Astrocyte of the cerebellum (primary cell): ENCODE measurements at regions not wholly inside any gene's neighbourhood (a gene's known extent, or its start where the extent isn't known, plus 50 kb on each side); places are given as distances from the start of the nearest gene placed in this dataset.

Experiments used
- DNase-seq: peaks from one replicate; pipeline ENCODE4 v3.0.0-alpha.2; 2011; ENCODE audit warnings: low read depth
- H3K4me3 ChIP-seq: 2 replicates; pipeline ENCODE4 v1.5.1; 2011; ENCODE audit warnings: mild to moderate bottlenecking, low read depth, low read length, moderate library complexity
- CTCF ChIP-seq: IDR thresholded peaks from 2 replicates; pipeline ENCODE4 v1.5.1; 2012; ENCODE audit warnings: low read length, low read depth, moderate library complexity, mild to moderate bottlenecking; ENCODE audit errors: missing control alignments
- in situ Hi-C: cut with HindIII; loops from 2 replicates; pipeline ENCODE4 v1.10.0; 2017; ENCODE audit warnings: low sequenced_read_pairs

DNA sequence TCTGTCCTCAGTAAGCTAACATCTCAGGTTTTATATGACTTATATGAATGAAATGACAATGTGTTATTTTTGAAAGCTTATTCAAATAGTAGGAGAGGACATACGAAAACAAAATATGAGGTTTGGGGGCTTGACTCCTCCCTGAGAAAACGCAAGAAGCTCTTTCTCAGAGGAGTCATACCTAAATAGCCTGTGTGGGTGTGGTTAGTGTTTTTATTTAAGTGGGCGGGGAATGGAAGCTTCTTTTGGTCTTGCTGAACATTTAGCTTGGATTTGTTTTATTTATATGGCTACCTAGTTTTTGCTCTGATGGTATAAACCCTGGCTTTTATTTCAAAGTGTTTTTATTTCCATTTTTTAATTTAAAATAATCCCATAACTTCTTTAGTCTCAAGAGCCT lies 72.1 kb upstream of the DSG1 start:
- no peak for DNase-seq
- in situ Hi-C loops, result no loop called here
- no peak overlapping the region for H3K4me3 ChIP-seq
- TF ChIP-seq CTCF, result no peak

GRCh38 chr18:31246460-31246859 lies 71.5 kb upstream of the DSG1 start:
- in situ Hi-C loops, result no loop called here
- H3K4me3 ChIP-seq, result no peak overlapping the region
- DNase-seq, result no peak

GRCh38 chr18:31247574-31248199 lies 70.3 kb upstream of the DSG1 start:
- in situ Hi-C loops, result no loop called here

More at GRCh38 chr18:31246460-31246859, 71.5 kb upstream of the DSG1 start:
- TF ChIP-seq CTCF, result no peak

GRCh38 chr18:31248783-31249521 lies 69.0 kb upstream of the DSG1 start:
- no peak for DNase-seq
- no peak overlapping the region for H3K4me3 ChIP-seq
- in situ Hi-C loops, result no loop called here
- no peak for TF ChIP-seq CTCF

More at GRCh38 chr18:31247574-31248199, 70.3 kb upstream of the DSG1 start:
- DNase-seq, result no peak
- H3K4me3 ChIP-seq, result no peak overlapping the region
- no peak for TF ChIP-seq CTCF

GRCh38 chr18:31250902-31251301 lies 67.1 kb upstream of the DSG1 start:
- in situ Hi-C loops, result no loop called here
- no peak for DNase-seq
- no peak overlapping the region for H3K4me3 ChIP-seq
- no peak for TF ChIP-seq CTCF

GRCh38 chr18:31252522-31252921 lies 65.4 kb upstream of the DSG1 start:
- in situ Hi-C loops, result no loop called here
- TF ChIP-seq CTCF, result no peak
- DNase-seq, result no peak
- H3K4me3 ChIP-seq, result no peak overlapping the region
